Adipocyte (in vitro differentiated cells): ENCODE measurements at regions not wholly inside any gene's neighbourhood (a gene's known extent, or its start where the extent isn't known, plus 50 kb on each side); places are given as distances from the start of the nearest gene placed in this dataset.

Source experiments
- DNase-seq: peaks from one replicate; pipeline ENCODE4 v3.0.0-alpha.2; 2015; ENCODE audit warnings: low read depth
- H3K27me3 ChIP-seq: replicated peaks from 2 replicates; pipeline ENCODE4 v1.7.0; 2013; ENCODE audit warnings: mild to moderate bottlenecking, low read length, moderate library complexity; ENCODE audit not compliant: control insufficient read depth, insufficient read depth
- H3K36me3 ChIP-seq: 2 replicates; pipeline ENCODE4 v1.7.0; 2013; ENCODE audit warnings: low read length, mild to moderate bottlenecking, moderate library complexity; ENCODE audit not compliant: control insufficient read depth, insufficient read depth, severe bottlenecking
- H3K4me1 ChIP-seq: 2 replicates; pipeline ENCODE4 v1.7.0; 2013; ENCODE audit warnings: mild to moderate bottlenecking, low read length, moderate library complexity; ENCODE audit not compliant: control insufficient read depth, insufficient read depth
- H3K4me3 ChIP-seq: 2 replicates; pipeline ENCODE4 v1.7.0; 2013; ENCODE audit warnings: mild to moderate bottlenecking, low read length, moderate library complexity
- H3K9ac ChIP-seq: 2 replicates; pipeline ENCODE4 v1.7.0; 2013; ENCODE audit warnings: mild to moderate bottlenecking, low read length, moderate library complexity
- H3K9me3 ChIP-seq: 2 replicates; pipeline ENCODE4 v1.7.0; 2013; ENCODE audit warnings: mild to moderate bottlenecking, low read length, moderate library complexity; ENCODE audit not compliant: control insufficient read depth

GRCh38 chr6:168385858-168386735 lies 54.9 kb upstream of the SMOC2 start:
- no peaks in the 10 kb centered on the region for H3K9me3 ChIP-seq
- H3K36me3 ChIP-seq, result no peaks in the 10 kb centered on the region
- peak overlapping the region; percentile 87 for H3K9ac ChIP-seq
- H3K27me3 ChIP-seq, result peaks cover 8% of the 10 kb centered on the region
- H3K4me1 ChIP-seq, result peaks cover 27% of the 10 kb centered on the region
- no peak for DNase-seq
- no peak overlapping the region for H3K4me3 ChIP-seq

DNA sequence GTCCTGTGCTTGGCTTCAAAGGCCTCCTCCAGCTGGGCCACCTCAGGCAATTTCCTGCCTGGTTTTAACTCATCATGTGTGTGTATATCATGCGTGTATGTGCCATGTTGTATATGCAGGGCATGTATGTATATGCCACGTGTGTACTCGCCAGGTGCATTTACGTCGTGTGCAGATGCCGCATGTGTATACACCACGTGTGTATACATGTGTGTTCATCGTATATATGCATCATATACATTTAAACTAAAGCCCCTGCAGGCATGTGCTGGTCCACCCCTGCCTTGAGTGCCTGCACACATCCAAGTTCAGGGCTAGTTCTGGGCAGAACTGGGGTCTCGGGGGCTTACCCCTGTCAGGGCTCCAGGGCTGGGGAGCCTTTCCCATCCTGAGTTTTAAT lies 54.0 kb upstream of the SMOC2 start:
- DNase-seq, result no peak
- Histone ChIP-seq H3K9ac (no peak overlapping the region), H3K4me3 (no peak overlapping the region), H3K27me3 (peaks cover 8% of the 10 kb centered on the region), H3K9me3 (no peaks in the 10 kb centered on the region), H3K36me3 (no peaks in the 10 kb centered on the region), H3K4me1 (peaks cover 27% of the 10 kb centered on the region)

- peaks cover 8% of the 10 kb centered on the region for H3K27me3 ChIP-seq
- H3K4me3 ChIP-seq, result no peak overlapping the region
- no peak for DNase-seq
These were observed 53.6 kb upstream of the SMOC2 start for GRCh38 chr6:168387426-168387825.

DNA sequence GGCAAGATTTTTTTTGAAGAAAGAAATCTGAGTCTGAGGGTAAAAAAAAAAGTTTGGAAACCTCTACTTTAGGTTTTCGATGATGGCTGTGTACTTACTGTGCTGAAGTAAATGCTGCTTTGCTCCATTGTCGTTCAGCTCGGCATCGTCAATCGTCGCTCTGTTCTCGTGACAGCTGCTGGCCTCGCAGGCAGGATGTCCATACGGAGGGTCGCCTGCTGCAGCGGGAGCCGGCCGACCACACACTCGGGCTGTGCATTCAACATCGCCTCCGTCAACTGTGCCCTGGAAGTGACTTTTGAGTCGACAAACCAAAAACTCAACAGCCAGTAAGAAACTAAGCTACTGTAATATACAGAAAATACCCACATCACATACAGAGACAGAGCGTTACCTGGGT lies 53.1 kb upstream of the SMOC2 start:
- Histone ChIP-seq H3K4me1 (peaks cover 27% of the 10 kb centered on the region), H3K9me3 (no peaks in the 10 kb centered on the region), H3K9ac (no peak overlapping the region), H3K27me3 (peaks cover 8% of the 10 kb centered on the region), H3K36me3 (no peaks in the 10 kb centered on the region), H3K4me3 (no peak overlapping the region)
- no peak for DNase-seq

More at GRCh38 chr6:168387426-168387825, 53.6 kb upstream of the SMOC2 start:
- Histone ChIP-seq H3K4me1 (peaks cover 27% of the 10 kb centered on the region), H3K9me3 (no peaks in the 10 kb centered on the region), H3K9ac (no peak overlapping the region), H3K36me3 (no peaks in the 10 kb centered on the region)

- Histone ChIP-seq H3K4me3 (no peak overlapping the region), H3K4me1 (peaks cover 23% of the 10 kb centered on the region), H3K27me3 (peaks cover 8% of the 10 kb centered on the region), H3K9me3 (no peaks in the 10 kb centered on the region), H3K36me3 (no peaks in the 10 kb centered on the region), H3K9ac (no peak overlapping the region)
- DNase-seq, result no peak
These were observed 52.0 kb upstream of the SMOC2 start for GRCh38 chr6:168388641-168389633.

DNA sequence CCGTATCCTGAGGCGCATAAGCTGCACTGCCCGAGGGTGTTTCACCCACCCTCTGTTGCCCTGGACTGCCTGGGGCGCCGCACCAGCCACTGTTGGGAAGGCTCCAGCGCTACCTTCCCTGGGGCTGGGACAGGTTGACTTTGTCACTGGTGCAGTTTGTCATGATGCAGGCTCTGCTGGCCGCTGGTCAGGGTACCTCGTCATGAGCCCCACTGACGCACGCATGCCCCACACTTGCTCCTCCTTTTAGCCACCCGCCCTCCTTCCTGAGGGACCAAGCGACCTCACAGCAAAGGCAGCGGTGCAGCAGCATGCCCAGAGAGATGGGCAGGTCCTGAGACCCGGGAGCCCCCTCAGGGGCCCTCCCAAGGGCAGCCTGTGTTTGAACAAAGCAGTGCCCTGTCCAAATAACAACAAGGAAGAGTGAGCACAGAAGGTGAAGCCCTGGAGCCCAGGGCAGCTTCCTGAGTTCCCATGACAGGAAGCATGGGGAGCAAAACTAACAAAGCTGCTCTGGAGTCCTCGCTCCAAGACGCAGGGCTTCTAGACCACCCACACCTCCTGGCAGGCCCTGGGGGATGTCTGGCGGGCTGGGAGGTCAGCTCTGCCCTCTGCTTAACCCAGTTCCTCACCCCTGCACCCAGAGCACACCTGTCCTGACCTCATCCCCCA lies 50.1 kb upstream of the SMOC2 start:
- no peak for DNase-seq
- no peak overlapping the region for H3K9ac ChIP-seq
- H3K27me3 ChIP-seq, result peaks cover 8% of the 10 kb centered on the region
- no peak overlapping the region for H3K4me3 ChIP-seq
- H3K9me3 ChIP-seq, result no peaks in the 10 kb centered on the region
- peaks cover 7% of the 10 kb centered on the region for H3K4me1 ChIP-seq
- no peaks in the 10 kb centered on the region for H3K36me3 ChIP-seq
